Activated B cell treated with CpG ODN at 0.5 μM for 24 hours (primary cell): ENCODE measurements at regions not wholly inside any gene's neighbourhood (a gene's known extent, or its start where the extent isn't known, plus 50 kb on each side); places are given as distances from the start of the nearest gene placed in this dataset.

ENCODE experiments used
- ATAC-seq: fragments of 200-7000 bp; cut with Tn5 transposase; one replicate; pipeline ENCODE4 v1.10.0; 2021; ENCODE audit warnings: low read depth, mild to moderate bottlenecking, moderate library complexity
- CTCF ChIA-PET: fragments of 350-600 bp; sonication (Branson Sonifier 250); formaldehyde crosslinking; loops from one replicate; lab custom pipeline; 2021; ENCODE audit warnings: antibody characterized with exemption; lab: Charles Lee
- POLR2A ChIA-PET: fragments of 350-600 bp; sonication (Branson Sonifier 250); formaldehyde crosslinking; loops from one replicate; lab custom pipeline; 2021; ENCODE audit warnings: antibody characterized with exemption; lab: Charles Lee
- DNase-seq: peaks from one replicate; pipeline ENCODE4 v3.0.0; 2022
- H3K27ac Mint-ChIP-seq: one replicate; pipeline ENCODE4 v1.8.0; 2020; ENCODE audit warnings: mixed read lengths
- H3K27me3 Mint-ChIP-seq: one replicate; pipeline ENCODE4 v1.8.0; 2021; ENCODE audit warnings: mixed read lengths
- H3K36me3 Mint-ChIP-seq: one replicate; pipeline ENCODE4 v1.8.0; 2021; ENCODE audit warnings: low read depth, mixed read lengths
- H3K4me1 Mint-ChIP-seq: one replicate; pipeline ENCODE4 v1.8.0; 2021; ENCODE audit warnings: mixed read lengths
- H3K4me3 Mint-ChIP-seq: one replicate; pipeline ENCODE4 v1.8.0; 2020; ENCODE audit warnings: mild to moderate bottlenecking, mixed read lengths
- H3K9me3 Mint-ChIP-seq: one replicate; pipeline ENCODE4 v1.8.0; 2020; ENCODE audit warnings: mixed read lengths
- CTCF ChIP-seq: fragments of 200-600 bp; IDR thresholded peaks from one replicate; pipeline ENCODE4 v1.8.0; 2022; ENCODE audit warnings: antibody characterized with exemption, mild to moderate bottlenecking
- intact Hi-C: fragments of 100-400 bp; cut with micrococcal nuclease; formaldehyde crosslinking; loops from one replicate; pipeline ENCODE4 v1.15.1; 2024

DNA sequence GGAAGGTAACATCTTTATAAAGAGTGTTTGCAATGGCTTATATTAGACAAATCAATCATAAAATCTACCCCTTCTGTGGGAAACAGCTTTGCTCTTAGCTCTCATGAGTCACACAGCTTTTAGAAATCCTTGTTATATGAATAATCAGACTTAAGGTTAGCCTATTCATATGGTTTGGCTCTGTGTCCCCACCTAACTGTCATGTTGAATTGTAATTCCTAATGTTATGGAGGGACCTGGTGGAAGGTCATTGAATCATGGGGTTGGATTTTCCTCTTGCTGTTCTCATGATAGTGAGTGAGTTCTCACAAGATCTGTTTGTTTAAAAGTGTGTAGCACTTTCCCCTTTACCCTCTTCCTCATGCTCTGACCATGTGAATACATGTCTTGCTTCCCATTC, 704.2 kb upstream of the KLHL1 start:
- peaks cover 12% of the 10 kb centered on the region for H3K9me3 Mint-ChIP-seq
- POLR2A ChIA-PET: no interaction called here
- no peaks in the 10 kb centered on the region for H3K27me3 Mint-ChIP-seq
- intact Hi-C loops: no loop called here
- no peak for TF ChIP-seq CTCF
- CTCF ChIA-PET: no interaction called here
- DNase-seq (no peak), ATAC-seq (no peak)
- no peak overlapping the region for H3K27ac Mint-ChIP-seq
- H3K36me3 Mint-ChIP-seq: no peaks in the 10 kb centered on the region
- H3K4me3 Mint-ChIP-seq: no peak overlapping the region
- no peaks in the 10 kb centered on the region for H3K4me1 Mint-ChIP-seq

GRCh38 chr13:70809588-70809987, 701.3 kb upstream of the KLHL1 start:
- Mint-ChIP-seq H3K36me3 (no peaks in the 10 kb centered on the region), H3K4me3 (no peak overlapping the region), H3K27me3 (no peaks in the 10 kb centered on the region), H3K27ac (no peak overlapping the region), H3K9me3 (peaks cover 7% of the 10 kb centered on the region), H3K4me1 (no peaks in the 10 kb centered on the region)
- ChIA-PET CTCF (no interaction called here), POLR2A (no interaction called here)
- no peak for DNase-seq
- TF ChIP-seq CTCF: no peak
- ATAC-seq: no peak
- intact Hi-C loops: no loop called here

- Mint-ChIP-seq H3K27ac (no peak overlapping the region), H3K36me3 (no peaks in the 10 kb centered on the region), H3K4me1 (no peaks in the 10 kb centered on the region), H3K4me3 (no peak overlapping the region), H3K9me3 (peaks cover 2% of the 10 kb centered on the region), H3K27me3 (no peaks in the 10 kb centered on the region)
- ChIA-PET POLR2A (no interaction called here), CTCF (no interaction called here)
- no peak for TF ChIP-seq CTCF
- ATAC-seq (no peak), DNase-seq (no peak)
- intact Hi-C loops: no loop called here
These were observed 690.1 kb upstream of the KLHL1 start for GRCh38 chr13:70798385-70798784.

DNA sequence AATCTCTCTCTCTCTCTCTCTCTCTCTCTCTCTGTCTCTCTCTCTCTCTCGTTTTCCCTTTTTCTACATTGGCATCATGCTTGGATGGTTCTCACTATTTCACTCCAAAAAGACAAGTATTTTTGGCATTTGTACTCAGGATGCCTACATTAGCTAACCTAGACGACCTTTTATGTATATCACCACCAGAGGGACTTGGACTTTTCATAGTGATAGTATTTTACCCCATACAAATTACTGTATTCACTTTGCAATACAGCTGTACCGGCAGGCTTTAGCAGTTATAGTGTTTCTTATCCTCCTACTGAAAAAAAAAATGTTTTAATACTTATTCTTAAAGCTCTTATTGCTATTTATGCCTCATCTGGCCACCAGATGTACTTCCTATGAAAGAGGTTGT, 687.2 kb upstream of the KLHL1 start:
- ATAC-seq: no peak
- Mint-ChIP-seq H3K4me3 (no peak overlapping the region), H3K4me1 (no peaks in the 10 kb centered on the region), H3K27ac (no peak overlapping the region), H3K9me3 (peaks cover 2% of the 10 kb centered on the region), H3K27me3 (no peaks in the 10 kb centered on the region), H3K36me3 (no peaks in the 10 kb centered on the region)
- no peak for TF ChIP-seq CTCF
- CTCF ChIA-PET: no interaction called here
- POLR2A ChIA-PET: no interaction called here
- no peak for DNase-seq
- intact Hi-C loops: no loop called here

GRCh38 chr13:70792121-70792520, 683.9 kb upstream of the KLHL1 start:
- intact Hi-C loops: no loop called here
- ATAC-seq: no peak
- Mint-ChIP-seq H3K4me3 (no peak overlapping the region), H3K27me3 (no peaks in the 10 kb centered on the region), H3K4me1 (no peaks in the 10 kb centered on the region), H3K36me3 (no peaks in the 10 kb centered on the region), H3K27ac (no peak overlapping the region), H3K9me3 (peaks cover 2% of the 10 kb centered on the region)
- ChIA-PET CTCF (no interaction called here), POLR2A (no interaction called here)
- TF ChIP-seq CTCF: no peak
- DNase-seq: no peak
